ENCODE measurements at regions not wholly inside any gene's neighbourhood (a gene's known extent, or its start where the extent isn't known, plus 50 kb on each side); places are given as distances from the start of the nearest gene placed in this dataset.

GRCh38 chr6:19613678-19614077 lies 223.5 kb upstream of the ID4 start:
- no peak overlapping the region for H3K27ac ChIP-seq (ENCODE audit: low read depth, low read length)
- no peaks in the 10 kb centered on the region for H3K36me3 ChIP-seq (ENCODE audit: control insufficient read depth in 1 of 2, insufficient read depth in 2 of 2, low read length in 2 of 2)

GRCh38 chr6:19616022-19616421 lies 221.1 kb upstream of the ID4 start:
- no peak overlapping the region for H3K4me3 ChIP-seq (ENCODE audit: low read depth in 1 of 2, low read length in 2 of 2)
- H3K27ac ChIP-seq (ENCODE audit: low read depth, low read length): no peak overlapping the region
- peaks cover 0 to 3% of the 10 kb centered on the region in 2 donors for H3K9me3 ChIP-seq (ENCODE audit: control insufficient read depth in 1 of 2, low read length in 2 of 2)
- H3K36me3 ChIP-seq (ENCODE audit: control insufficient read depth in 1 of 2, insufficient read depth in 2 of 2, low read length in 2 of 2): no peaks in the 10 kb centered on the region
- H3K9ac ChIP-seq (ENCODE audit: low read depth in 1 of 2, low read length in 2 of 2): no peak overlapping the region
- no peaks in the 10 kb centered on the region for H3K27me3 ChIP-seq (ENCODE audit: control insufficient read depth in 1 of 2, insufficient read depth in 2 of 2, low read length in 2 of 2)
- no peaks in the 10 kb centered on the region for H3K4me1 ChIP-seq (ENCODE audit: control insufficient read depth in 1 of 2, insufficient read depth in 2 of 2, low read length in 2 of 2)

More at GRCh38 chr6:19613678-19614077, 223.5 kb upstream of the ID4 start:
- peaks cover 0 to 3% of the 10 kb centered on the region in 2 donors for H3K9me3 ChIP-seq (ENCODE audit: control insufficient read depth in 1 of 2, low read length in 2 of 2)
- no peaks in the 10 kb centered on the region for H3K4me1 ChIP-seq (ENCODE audit: control insufficient read depth in 1 of 2, insufficient read depth in 2 of 2, low read length in 2 of 2)
- no peak overlapping the region for H3K4me3 ChIP-seq (ENCODE audit: low read depth in 1 of 2, low read length in 2 of 2)
- H3K27me3 ChIP-seq (ENCODE audit: control insufficient read depth in 1 of 2, insufficient read depth in 2 of 2, low read length in 2 of 2): no peaks in the 10 kb centered on the region
- no peak overlapping the region for H3K9ac ChIP-seq (ENCODE audit: low read depth in 1 of 2, low read length in 2 of 2)

- Histone ChIP-seq H3K4me1 (ENCODE audit: control insufficient read depth in 1 of 2, insufficient read depth in 2 of 2, low read length in 2 of 2) (no peaks in the 10 kb centered on the region), H3K27me3 (ENCODE audit: control insufficient read depth in 1 of 2, insufficient read depth in 2 of 2, low read length in 2 of 2) (no peaks in the 10 kb centered on the region), H3K9ac (ENCODE audit: low read depth in 1 of 2, low read length in 2 of 2) (no peak overlapping the region), H3K36me3 (ENCODE audit: control insufficient read depth in 1 of 2, insufficient read depth in 2 of 2, low read length in 2 of 2) (no peaks in the 10 kb centered on the region), H3K4me3 (ENCODE audit: low read depth in 1 of 2, low read length in 2 of 2) (no peak overlapping the region), H3K9me3 (ENCODE audit: control insufficient read depth in 1 of 2, low read length in 2 of 2) (no peaks in the 10 kb centered on the region), H3K27ac (ENCODE audit: low read depth, low read length) (no peak overlapping the region)
These were observed 204.9 kb upstream of the ID4 start for GRCh38 chr6:19632230-19632629.

- Histone ChIP-seq H3K9me3 (ENCODE audit: control insufficient read depth in 1 of 2, low read length in 2 of 2) (no peaks in the 10 kb centered on the region), H3K4me3 (ENCODE audit: low read depth in 1 of 2, low read length in 2 of 2) (no peak overlapping the region), H3K27ac (ENCODE audit: low read depth, low read length) (no peak overlapping the region), H3K27me3 (ENCODE audit: control insufficient read depth in 1 of 2, insufficient read depth in 2 of 2, low read length in 2 of 2) (no peaks in the 10 kb centered on the region), H3K9ac (ENCODE audit: low read depth in 1 of 2, low read length in 2 of 2) (no peak overlapping the region), H3K4me1 (ENCODE audit: control insufficient read depth in 1 of 2, insufficient read depth in 2 of 2, low read length in 2 of 2) (no peaks in the 10 kb centered on the region), H3K36me3 (ENCODE audit: control insufficient read depth in 1 of 2, insufficient read depth in 2 of 2, low read length in 2 of 2) (no peaks in the 10 kb centered on the region)
These were observed 204.4 kb upstream of the ID4 start for GRCh38 chr6:19632786-19633185.

- Histone ChIP-seq H3K9ac (ENCODE audit: low read depth in 1 of 2, low read length in 2 of 2) (no peak overlapping the region), H3K27ac (ENCODE audit: low read depth, low read length) (no peak overlapping the region), H3K4me3 (ENCODE audit: low read depth in 1 of 2, low read length in 2 of 2) (no peak overlapping the region), H3K27me3 (ENCODE audit: control insufficient read depth in 1 of 2, insufficient read depth in 2 of 2, low read length in 2 of 2) (no peaks in the 10 kb centered on the region), H3K4me1 (ENCODE audit: control insufficient read depth in 1 of 2, insufficient read depth in 2 of 2, low read length in 2 of 2) (no peaks in the 10 kb centered on the region), H3K9me3 (ENCODE audit: control insufficient read depth in 1 of 2, low read length in 2 of 2) (no peaks in the 10 kb centered on the region), H3K36me3 (ENCODE audit: control insufficient read depth in 1 of 2, insufficient read depth in 2 of 2, low read length in 2 of 2) (no peaks in the 10 kb centered on the region)
These were observed 201.4 kb upstream of the ID4 start for GRCh38 chr6:19635728-19636127.

GRCh38 chr6:19637010-19637409 lies 200.2 kb upstream of the ID4 start:
- no peak overlapping the region for H3K9ac ChIP-seq (ENCODE audit: low read depth in 1 of 2, low read length in 2 of 2)
- no peak overlapping the region for H3K27ac ChIP-seq (ENCODE audit: low read depth, low read length)
- no peaks in the 10 kb centered on the region for H3K4me1 ChIP-seq (ENCODE audit: control insufficient read depth in 1 of 2, insufficient read depth in 2 of 2, low read length in 2 of 2)
- H3K9me3 ChIP-seq (ENCODE audit: control insufficient read depth in 1 of 2, low read length in 2 of 2): no peaks in the 10 kb centered on the region
- no peaks in the 10 kb centered on the region for H3K27me3 ChIP-seq (ENCODE audit: control insufficient read depth in 1 of 2, insufficient read depth in 2 of 2, low read length in 2 of 2)
- H3K4me3 ChIP-seq (ENCODE audit: low read depth in 1 of 2, low read length in 2 of 2): no peak overlapping the region
- no peaks in the 10 kb centered on the region for H3K36me3 ChIP-seq (ENCODE audit: control insufficient read depth in 1 of 2, insufficient read depth in 2 of 2, low read length in 2 of 2)

- Histone ChIP-seq H3K9me3 (ENCODE audit: control insufficient read depth in 1 of 2, low read length in 2 of 2) (no peaks in the 10 kb centered on the region), H3K9ac (ENCODE audit: low read depth in 1 of 2, low read length in 2 of 2) (no peak overlapping the region), H3K27me3 (ENCODE audit: control insufficient read depth in 1 of 2, insufficient read depth in 2 of 2, low read length in 2 of 2) (no peaks in the 10 kb centered on the region), H3K27ac (ENCODE audit: low read depth, low read length) (no peak overlapping the region), H3K4me3 (ENCODE audit: low read depth in 1 of 2, low read length in 2 of 2) (no peak overlapping the region), H3K4me1 (ENCODE audit: control insufficient read depth in 1 of 2, insufficient read depth in 2 of 2, low read length in 2 of 2) (no peaks in the 10 kb centered on the region), H3K36me3 (ENCODE audit: control insufficient read depth in 1 of 2, insufficient read depth in 2 of 2, low read length in 2 of 2) (no peaks in the 10 kb centered on the region)
These were observed 198.2 kb upstream of the ID4 start for GRCh38 chr6:19638931-19639330.

- H3K27me3 ChIP-seq (ENCODE audit: control insufficient read depth in 1 of 2, insufficient read depth in 2 of 2, low read length in 2 of 2): no peaks in the 10 kb centered on the region
- no peaks in the 10 kb centered on the region for H3K9me3 ChIP-seq (ENCODE audit: control insufficient read depth in 1 of 2, low read length in 2 of 2)
- H3K36me3 ChIP-seq (ENCODE audit: control insufficient read depth in 1 of 2, insufficient read depth in 2 of 2, low read length in 2 of 2): no peaks in the 10 kb centered on the region
- no peak overlapping the region for H3K9ac ChIP-seq (ENCODE audit: low read depth in 1 of 2, low read length in 2 of 2)
- H3K27ac ChIP-seq (ENCODE audit: low read depth, low read length): no peak overlapping the region
- no peaks in the 10 kb centered on the region for H3K4me1 ChIP-seq (ENCODE audit: control insufficient read depth in 1 of 2, insufficient read depth in 2 of 2, low read length in 2 of 2)
- H3K4me3 ChIP-seq (ENCODE audit: low read depth in 1 of 2, low read length in 2 of 2): no peak overlapping the region
These were observed 193.9 kb upstream of the ID4 start for GRCh38 chr6:19643287-19643686.

GRCh38 chr6:19643713-19644112 lies 193.5 kb upstream of the ID4 start:
- Histone ChIP-seq H3K9me3 (ENCODE audit: control insufficient read depth in 1 of 2, low read length in 2 of 2) (no peaks in the 10 kb centered on the region), H3K27ac (ENCODE audit: low read depth, low read length) (no peak overlapping the region), H3K4me1 (ENCODE audit: control insufficient read depth in 1 of 2, insufficient read depth in 2 of 2, low read length in 2 of 2) (no peaks in the 10 kb centered on the region), H3K27me3 (ENCODE audit: control insufficient read depth in 1 of 2, insufficient read depth in 2 of 2, low read length in 2 of 2) (no peaks in the 10 kb centered on the region), H3K36me3 (ENCODE audit: control insufficient read depth in 1 of 2, insufficient read depth in 2 of 2, low read length in 2 of 2) (no peaks in the 10 kb centered on the region), H3K4me3 (ENCODE audit: low read depth in 1 of 2, low read length in 2 of 2) (no peak overlapping the region), H3K9ac (ENCODE audit: low read depth in 1 of 2, low read length in 2 of 2) (no peak overlapping the region)

GRCh38 chr6:19655744-19656143 lies 181.4 kb upstream of the ID4 start:
- Histone ChIP-seq H3K4me1 (ENCODE audit: control insufficient read depth in 1 of 2, insufficient read depth in 2 of 2, low read length in 2 of 2) (no peaks in the 10 kb centered on the region), H3K4me3 (ENCODE audit: low read depth in 1 of 2, low read length in 2 of 2) (no peak overlapping the region), H3K27ac (ENCODE audit: low read depth, low read length) (no peak overlapping the region), H3K9me3 (ENCODE audit: control insufficient read depth in 1 of 2, low read length in 2 of 2) (no peaks in the 10 kb centered on the region), H3K27me3 (ENCODE audit: control insufficient read depth in 1 of 2, insufficient read depth in 2 of 2, low read length in 2 of 2) (no peaks in the 10 kb centered on the region), H3K36me3 (ENCODE audit: control insufficient read depth in 1 of 2, insufficient read depth in 2 of 2, low read length in 2 of 2) (no peaks in the 10 kb centered on the region), H3K9ac (ENCODE audit: low read depth in 1 of 2, low read length in 2 of 2) (no peak overlapping the region)
